ENCODE measurements at regions not wholly inside any gene's neighbourhood (a gene's known extent, or its start where the extent isn't known, plus 50 kb on each side); places are given as distances from the start of the nearest gene placed in this dataset.

GRCh38 chr4:187893418-187893817 is 102.2 kb upstream of the ZFP42 start:
- no peak for TF ChIP-seq SP1 (IDR thresholded peaks at IDR 0.05)
- TF ChIP-seq FOXM1 (IDR thresholded peaks at IDR 0.05; ENCODE audit: borderline replicate concordance), result no peak
- no peak for TF ChIP-seq CTBP1 (IDR thresholded peaks at IDR 0.05; ENCODE audit: borderline replicate concordance)
- no peak for TF ChIP-seq ARNT (IDR thresholded peaks at IDR 0.05)
- TF ChIP-seq L3MBTL2 (conservative IDR thresholded peaks at IDR 0.05), result no peak
- TF ChIP-seq ELF4 (IDR thresholded peaks at IDR 0.05), result no peak
- TF ChIP-seq BHLHE40 (IDR thresholded peaks at IDR 0.05; ENCODE audit: borderline replicate concordance), result no peak
- no peak for TF ChIP-seq FOXA1 (IDR thresholded peaks at IDR 0.05)
- TF ChIP-seq NFRKB (IDR thresholded peaks at IDR 0.05), result no peak
